Cardiac fibroblast (primary cell): ENCODE measurements at regions not wholly inside any gene's neighbourhood (a gene's known extent, or its start where the extent isn't known, plus 50 kb on each side); places are given as distances from the start of the nearest gene placed in this dataset.

Experiments used
- DNase-seq, 2 donors: peaks; one replicate each; pipeline versions ENCODE4 v3.0.0 to v3.0.0-alpha.2; 2010; ENCODE audit warnings: low read depth in 2 of 2
- H3K4me3 ChIP-seq, 2 donors: replicated peaks in 1 of 2; 1 replicate in 1 of 2; 2 replicates in 1 of 2; pipeline ENCODE4 v1.5.1; 2011; ENCODE audit warnings: low read depth in 2 of 2, low read length in 2 of 2, mild to moderate bottlenecking in 2 of 2, moderate library complexity in 1 of 2
- CTCF ChIP-seq: IDR thresholded peaks from one replicate; pipeline ENCODE4 v1.5.1; 2011; ENCODE audit warnings: low read depth, mild to moderate bottlenecking, low read length, inconsistent platforms

DNA sequence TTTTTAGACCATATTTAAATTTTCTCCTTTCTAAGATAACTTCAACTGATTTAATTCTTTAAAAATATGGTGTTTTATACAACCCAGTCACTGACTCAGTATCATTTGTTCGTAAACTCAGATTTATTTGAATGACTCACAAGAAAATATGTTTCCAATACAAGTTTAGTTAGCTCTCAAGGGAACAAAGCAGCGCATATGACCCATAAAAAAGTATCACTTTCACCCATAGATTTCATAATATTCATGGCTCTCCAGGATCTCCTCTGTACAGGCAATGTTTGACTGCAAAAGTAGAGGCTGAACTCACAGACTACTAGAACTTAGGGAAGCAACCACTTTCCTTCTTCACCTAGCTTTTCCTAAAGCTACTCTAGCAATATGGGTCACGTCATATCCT, 405.6 kb upstream of the PCDH9 start:
- DNase-seq = no peak
- no peak overlapping the region for H3K4me3 ChIP-seq
- TF ChIP-seq CTCF = no peak

DNA sequence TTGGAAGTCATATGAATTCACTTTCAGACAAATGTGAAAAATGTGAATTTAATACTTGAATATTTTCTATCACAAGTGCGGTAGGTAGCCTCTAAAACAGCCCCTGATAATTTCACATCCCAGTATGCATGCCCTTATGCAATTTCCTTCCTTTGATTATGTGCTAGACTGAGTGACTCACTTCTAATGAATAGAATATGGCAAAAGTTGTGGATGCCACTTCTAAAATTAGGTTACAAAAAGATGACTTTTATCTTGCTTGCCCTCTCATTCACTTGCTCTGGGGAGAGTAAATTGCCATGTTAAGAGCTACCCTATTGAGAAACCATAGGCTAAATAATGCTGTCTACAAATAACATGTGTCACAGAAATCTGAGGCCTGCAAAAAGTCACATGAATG, 402.5 kb upstream of the PCDH9 start:
- TF ChIP-seq CTCF = no peak
- no peak overlapping the region for H3K4me3 ChIP-seq
- DNase-seq = peak in 1 of 2 donors; percentile 5

DNA sequence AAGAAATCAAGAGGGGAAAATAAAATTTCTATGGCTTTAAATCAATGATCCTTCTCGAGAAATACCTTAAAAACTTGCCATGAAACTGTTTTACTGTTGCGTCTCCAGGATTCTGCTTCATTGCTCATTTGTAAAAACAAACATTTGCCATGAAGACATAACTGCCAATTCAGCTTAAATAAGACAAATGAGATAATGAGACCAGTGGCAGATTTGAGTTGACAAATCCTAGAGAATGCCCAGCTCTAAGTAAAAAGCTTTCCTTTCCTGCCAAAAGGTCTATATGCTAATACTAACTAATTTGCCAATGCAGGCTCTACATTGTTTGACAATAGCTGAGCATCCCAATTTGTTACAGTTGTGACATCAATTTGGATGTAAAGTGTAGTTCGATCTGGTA, 400.5 kb upstream of the PCDH9 start:
- no peak for DNase-seq
- no peak overlapping the region for H3K4me3 ChIP-seq
- TF ChIP-seq CTCF = no peak

DNA sequence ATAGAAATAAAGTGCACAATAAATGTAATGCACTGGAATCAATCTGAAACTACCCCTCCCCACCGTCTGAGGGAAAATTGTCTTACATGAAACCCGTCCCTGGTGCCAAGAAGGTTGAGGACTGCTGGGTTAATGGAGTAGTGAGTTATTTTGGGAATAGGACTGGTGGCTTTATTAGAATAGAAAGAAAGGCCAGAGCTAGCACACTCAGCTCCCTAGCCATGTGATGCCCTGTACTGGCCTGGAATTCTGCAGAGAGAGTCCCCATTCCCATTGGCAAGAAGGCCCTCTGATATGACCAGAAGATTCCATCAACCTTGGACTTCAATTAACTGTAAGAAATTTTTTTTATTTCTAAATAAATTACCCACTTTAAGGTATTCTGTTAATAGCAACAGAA, 393.5 kb upstream of the PCDH9 start:
- DNase-seq = no peak
- H3K4me3 ChIP-seq = no peak overlapping the region
- no peak for TF ChIP-seq CTCF

DNA sequence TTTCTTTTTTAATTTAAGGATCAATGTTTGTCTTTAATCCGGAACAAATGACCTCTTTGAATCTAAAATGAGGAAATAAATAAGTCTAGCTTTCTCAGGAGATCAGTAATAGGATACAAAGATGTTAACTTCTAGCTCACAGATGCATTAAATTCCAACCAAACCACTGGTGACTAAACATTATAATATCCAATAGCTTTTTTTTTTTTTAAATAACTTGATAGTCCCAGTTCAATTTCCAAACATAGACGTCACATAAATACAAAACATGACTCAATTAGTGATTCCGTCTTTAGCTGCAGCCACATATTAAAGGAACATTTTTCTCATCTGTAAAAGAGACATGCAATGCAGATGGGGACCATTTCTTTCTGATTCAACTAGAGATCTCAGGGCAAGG, 390.5 kb upstream of the PCDH9 start:
- H3K4me3 ChIP-seq = no peak overlapping the region
- no peak for DNase-seq
- no peak for TF ChIP-seq CTCF

GRCh38 chr13:67619995-67620380, 389.9 kb upstream of the PCDH9 start:
- TF ChIP-seq CTCF = no peak
- DNase-seq = no peak
- H3K4me3 ChIP-seq = no peak overlapping the region

- no peak for DNase-seq
- H3K4me3 ChIP-seq = no peak overlapping the region
- TF ChIP-seq CTCF = no peak
Observed at GRCh38 chr13:67619351-67619994, 389.3 kb upstream of the PCDH9 start.
